ENCODE measurements at regions not wholly inside any gene's neighbourhood (a gene's known extent, or its start where the extent isn't known, plus 50 kb on each side); places are given as distances from the start of the nearest gene placed in this dataset.

GRCh38 chr20:40519918-40520317 is 169.1 kb downstream of the MAFB start:
- TF ChIP-seq EZH2 (IDR thresholded peaks at IDR 0.05; ENCODE audit: insufficient read depth, poor library complexity, severe bottlenecking): no peak
- TF ChIP-seq EZH2phosphoT487 (IDR thresholded peaks at IDR 0.05; ENCODE audit: insufficient read depth, low read depth): no peak
